ENCODE measurements at regions not wholly inside any gene's neighbourhood (a gene's known extent, or its start where the extent isn't known, plus 50 kb on each side); places are given as distances from the start of the nearest gene placed in this dataset.

DNA sequence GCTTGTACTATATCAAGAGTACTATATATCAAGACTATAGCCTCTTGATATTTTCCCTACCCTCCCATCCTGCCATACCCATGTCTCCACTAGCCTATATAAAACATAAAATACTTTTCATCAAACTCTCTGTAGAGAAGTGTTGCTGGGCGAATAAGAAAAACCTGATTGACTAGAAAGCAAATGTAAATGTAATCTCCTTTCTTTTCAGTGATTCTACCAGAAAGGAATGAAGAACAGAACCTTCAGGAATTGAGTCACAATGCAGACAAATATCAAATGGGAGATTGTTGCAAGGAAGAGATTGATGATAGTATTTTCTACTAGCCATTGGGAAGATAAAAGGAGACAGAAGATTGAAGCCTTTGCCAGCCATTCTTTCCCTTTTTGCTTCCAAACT lies 89.2 kb downstream of the KCNRG start:
- TF ChIP-seq, protein P1, sequence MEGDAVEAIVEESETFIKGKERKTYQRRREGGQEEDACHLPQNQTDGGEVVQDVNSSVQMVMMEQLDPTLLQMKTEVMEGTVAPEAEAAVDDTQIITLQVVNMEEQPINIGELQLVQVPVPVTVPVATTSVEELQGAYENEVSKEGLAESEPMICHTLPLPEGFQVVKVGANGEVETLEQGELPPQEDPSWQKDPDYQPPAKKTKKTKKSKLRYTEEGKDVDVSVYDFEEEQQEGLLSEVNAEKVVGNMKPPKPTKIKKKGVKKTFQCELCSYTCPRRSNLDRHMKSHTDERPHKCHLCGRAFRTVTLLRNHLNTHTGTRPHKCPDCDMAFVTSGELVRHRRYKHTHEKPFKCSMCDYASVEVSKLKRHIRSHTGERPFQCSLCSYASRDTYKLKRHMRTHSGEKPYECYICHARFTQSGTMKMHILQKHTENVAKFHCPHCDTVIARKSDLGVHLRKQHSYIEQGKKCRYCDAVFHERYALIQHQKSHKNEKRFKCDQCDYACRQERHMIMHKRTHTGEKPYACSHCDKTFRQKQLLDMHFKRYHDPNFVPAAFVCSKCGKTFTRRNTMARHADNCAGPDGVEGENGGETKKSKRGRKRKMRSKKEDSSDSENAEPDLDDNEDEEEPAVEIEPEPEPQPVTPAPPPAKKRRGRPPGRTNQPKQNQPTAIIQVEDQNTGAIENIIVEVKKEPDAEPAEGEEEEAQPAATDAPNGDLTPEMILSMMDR (IDR thresholded peaks at IDR 0.05): no peak
- DNase-seq: no peak
- H3K27me3 ChIP-seq: no peaks in the 10 kb centered on the region
- no peaks in the 10 kb centered on the region for H3K9me3 ChIP-seq
- peaks cover 5% of the 10 kb centered on the region for H3K4me1 ChIP-seq
- H3K4me3 ChIP-seq: no peak overlapping the region
- no peaks in the 10 kb centered on the region for H3K36me3 ChIP-seq
- H3K9ac ChIP-seq (ENCODE audit: low read depth in 2 of 2, low read length in 2 of 2): no peak overlapping the region
- intact Hi-C loops (cut with DNase I): no loop called here
- no peak overlapping the region for H3K27ac ChIP-seq

GRCh38 chr13:50106559-50106958 lies 91.3 kb downstream of the KCNRG start:
- H3K36me3 ChIP-seq: no peaks in the 10 kb centered on the region
- no peak overlapping the region for H3K4me3 ChIP-seq
- TF ChIP-seq, protein P1 (IDR thresholded peaks at IDR 0.05): no peak
- intact Hi-C loops (cut with DNase I): no loop called here
- no peaks in the 10 kb centered on the region for H3K9me3 ChIP-seq
- H3K4me1 ChIP-seq: peaks cover 5% of the 10 kb centered on the region
- H3K27me3 ChIP-seq: no peaks in the 10 kb centered on the region
- DNase-seq: no peak
- no peak overlapping the region for H3K27ac ChIP-seq
- H3K9ac ChIP-seq (ENCODE audit: low read depth in 2 of 2, low read length in 2 of 2): no peak overlapping the region

DNA sequence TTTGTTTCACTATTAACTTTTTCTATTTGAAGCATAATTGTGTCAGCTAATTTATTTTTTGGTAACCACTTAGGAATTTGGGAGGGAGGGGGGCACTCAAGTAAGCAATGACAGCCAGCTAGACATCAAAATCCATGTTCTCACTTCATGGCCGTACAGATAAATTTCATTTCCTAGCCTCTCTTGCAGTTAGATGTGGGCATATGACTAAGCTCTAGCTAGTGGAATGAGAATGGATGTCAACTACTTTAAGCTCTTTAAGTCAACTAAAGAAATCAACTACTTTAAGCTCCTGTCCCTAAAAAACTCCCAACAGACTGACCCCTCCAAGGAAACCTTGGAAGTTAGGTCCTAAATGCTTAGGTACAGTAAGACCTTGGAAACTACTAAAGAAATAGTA lies 92.0 kb downstream of the KCNRG start:
- Histone ChIP-seq H3K36me3 (no peaks in the 10 kb centered on the region), H3K27me3 (no peaks in the 10 kb centered on the region), H3K9ac (ENCODE audit: low read depth in 2 of 2, low read length in 2 of 2) (no peak overlapping the region), H3K27ac (no peak overlapping the region), H3K4me3 (no peak overlapping the region), H3K9me3 (no peaks in the 10 kb centered on the region), H3K4me1 (peaks cover 5% of the 10 kb centered on the region)
- DNase-seq: no peak
- TF ChIP-seq, protein P1 (IDR thresholded peaks at IDR 0.05): no peak
- intact Hi-C loops (cut with DNase I): no loop called here

- DNase-seq: no peak
- no peaks in the 10 kb centered on the region for H3K9me3 ChIP-seq
- H3K4me1 ChIP-seq: no peaks in the 10 kb centered on the region
- H3K9ac ChIP-seq (ENCODE audit: low read depth in 2 of 2, low read length in 2 of 2): no peak overlapping the region
- intact Hi-C loops (cut with DNase I): no loop called here
- no peak overlapping the region for H3K4me3 ChIP-seq
- H3K27ac ChIP-seq: no peak overlapping the region
- no peaks in the 10 kb centered on the region for H3K27me3 ChIP-seq
- TF ChIP-seq, protein P1 (IDR thresholded peaks at IDR 0.05): no peak
- no peaks in the 10 kb centered on the region for H3K36me3 ChIP-seq
Observed at GRCh38 chr13:50114961-50115360, 99.7 kb downstream of the KCNRG start.

- intact Hi-C loops (cut with DNase I): no loop called here
Observed at GRCh38 chr13:50115695-50116094, 100.5 kb downstream of the KCNRG start.

More at GRCh38 chr13:50115695-50116094, 100.5 kb downstream of the KCNRG start:
- Histone ChIP-seq H3K9ac (ENCODE audit: low read depth in 2 of 2, low read length in 2 of 2) (no peak overlapping the region), H3K4me1 (no peaks in the 10 kb centered on the region), H3K36me3 (no peaks in the 10 kb centered on the region), H3K27me3 (no peaks in the 10 kb centered on the region), H3K27ac (no peak overlapping the region), H3K9me3 (no peaks in the 10 kb centered on the region), H3K4me3 (no peak overlapping the region)
- TF ChIP-seq, protein P1 (IDR thresholded peaks at IDR 0.05): no peak
- DNase-seq: no peak

Measured in colonic mucosa (tissue), 4 donors.